ENCODE measurements at regions not wholly inside any gene's neighbourhood (a gene's known extent, or its start where the extent isn't known, plus 50 kb on each side); places are given as distances from the start of the nearest gene placed in this dataset.

- TF ChIP-seq ZMAT4 (CRISPR knock-in tag; IDR thresholded peaks at IDR 0.05) (no peak), ETV6 (CRISPR knock-in tag; IDR thresholded peaks at IDR 0.05) (no peak)
These were observed 313.4 kb downstream of the GPR37 start (continued) for GRCh38 chr7:124452186-124452585.

DNA sequence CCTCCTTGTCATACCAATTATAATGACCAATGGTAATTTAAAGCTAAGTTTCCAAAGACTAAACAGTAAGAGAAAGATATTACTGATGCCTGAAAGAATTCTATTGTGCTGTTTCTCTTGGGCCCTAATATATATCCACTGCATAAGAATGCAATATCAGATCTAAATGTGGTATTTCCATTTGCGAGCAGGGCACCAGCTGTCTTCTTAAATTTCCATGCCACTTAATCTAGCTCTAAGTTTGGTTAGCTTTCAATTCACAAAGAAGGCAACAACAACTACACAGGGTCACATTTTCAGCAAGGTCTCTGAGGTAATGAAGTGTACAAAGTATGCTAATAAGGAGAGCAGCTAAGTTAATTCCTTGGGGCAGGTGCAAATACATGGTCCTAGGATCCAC is 315.7 kb downstream of the GPR37 start:
- DNase-seq (ENCODE audit: low spot score) = no peak
- ChIA-PET POLR2A (no interaction called here), CTCF (no interaction called here)
- ATAC-seq = no peak
- Mint-ChIP-seq H3K36me3 (no peaks in the 10 kb centered on the region), H3K27me3 (ENCODE audit: low read depth) (no peaks in the 10 kb centered on the region), H3K4me3 (no peak overlapping the region), H3K27ac (no peak overlapping the region), H3K4me1 (peaks cover 11% of the 10 kb centered on the region), H3K9me3 (no peaks in the 10 kb centered on the region)
- TF ChIP-seq GABPB1 (CRISPR knock-in tag; IDR thresholded peaks at IDR 0.05) = no peak
- TF ChIP-seq, protein P1, sequence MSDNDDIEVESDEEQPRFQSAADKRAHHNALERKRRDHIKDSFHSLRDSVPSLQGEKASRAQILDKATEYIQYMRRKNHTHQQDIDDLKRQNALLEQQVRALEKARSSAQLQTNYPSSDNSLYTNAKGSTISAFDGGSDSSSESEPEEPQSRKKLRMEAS (CRISPR knock-in tag; IDR thresholded peaks at IDR 0.05) = no peak
- no peak for TF ChIP-seq ZNF396 (CRISPR knock-in tag; IDR thresholded peaks at IDR 0.05; ENCODE audit: borderline replicate concordance)
- TF ChIP-seq SP1 (CRISPR knock-in tag; conservative IDR thresholded peaks at IDR 0.05) = no peak
- TF ChIP-seq, protein P2, sequence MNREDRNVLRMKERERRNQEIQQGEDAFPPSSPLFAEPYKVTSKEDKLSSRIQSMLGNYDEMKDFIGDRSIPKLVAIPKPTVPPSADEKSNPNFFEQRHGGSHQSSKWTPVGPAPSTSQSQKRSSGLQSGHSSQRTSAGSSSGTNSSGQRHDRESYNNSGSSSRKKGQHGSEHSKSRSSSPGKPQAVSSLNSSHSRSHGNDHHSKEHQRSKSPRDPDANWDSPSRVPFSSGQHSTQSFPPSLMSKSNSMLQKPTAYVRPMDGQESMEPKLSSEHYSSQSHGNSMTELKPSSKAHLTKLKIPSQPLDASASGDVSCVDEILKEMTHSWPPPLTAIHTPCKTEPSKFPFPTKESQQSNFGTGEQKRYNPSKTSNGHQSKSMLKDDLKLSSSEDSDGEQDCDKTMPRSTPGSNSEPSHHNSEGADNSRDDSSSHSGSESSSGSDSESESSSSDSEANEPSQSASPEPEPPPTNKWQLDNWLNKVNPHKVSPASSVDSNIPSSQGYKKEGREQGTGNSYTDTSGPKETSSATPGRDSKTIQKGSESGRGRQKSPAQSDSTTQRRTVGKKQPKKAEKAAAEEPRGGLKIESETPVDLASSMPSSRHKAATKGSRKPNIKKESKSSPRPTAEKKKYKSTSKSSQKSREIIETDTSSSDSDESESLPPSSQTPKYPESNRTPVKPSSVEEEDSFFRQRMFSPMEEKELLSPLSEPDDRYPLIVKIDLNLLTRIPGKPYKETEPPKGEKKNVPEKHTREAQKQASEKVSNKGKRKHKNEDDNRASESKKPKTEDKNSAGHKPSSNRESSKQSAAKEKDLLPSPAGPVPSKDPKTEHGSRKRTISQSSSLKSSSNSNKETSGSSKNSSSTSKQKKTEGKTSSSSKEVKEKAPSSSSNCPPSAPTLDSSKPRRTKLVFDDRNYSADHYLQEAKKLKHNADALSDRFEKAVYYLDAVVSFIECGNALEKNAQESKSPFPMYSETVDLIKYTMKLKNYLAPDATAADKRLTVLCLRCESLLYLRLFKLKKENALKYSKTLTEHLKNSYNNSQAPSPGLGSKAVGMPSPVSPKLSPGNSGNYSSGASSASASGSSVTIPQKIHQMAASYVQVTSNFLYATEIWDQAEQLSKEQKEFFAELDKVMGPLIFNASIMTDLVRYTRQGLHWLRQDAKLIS (CRISPR knock-in tag; IDR thresholded peaks at IDR 0.05; ENCODE audit: borderline replicate concordance) = no peak
- no peak for TF ChIP-seq ZNF532 (CRISPR knock-in tag; IDR thresholded peaks at IDR 0.05; ENCODE audit: borderline replicate concordance)
- TF ChIP-seq, protein P3, sequence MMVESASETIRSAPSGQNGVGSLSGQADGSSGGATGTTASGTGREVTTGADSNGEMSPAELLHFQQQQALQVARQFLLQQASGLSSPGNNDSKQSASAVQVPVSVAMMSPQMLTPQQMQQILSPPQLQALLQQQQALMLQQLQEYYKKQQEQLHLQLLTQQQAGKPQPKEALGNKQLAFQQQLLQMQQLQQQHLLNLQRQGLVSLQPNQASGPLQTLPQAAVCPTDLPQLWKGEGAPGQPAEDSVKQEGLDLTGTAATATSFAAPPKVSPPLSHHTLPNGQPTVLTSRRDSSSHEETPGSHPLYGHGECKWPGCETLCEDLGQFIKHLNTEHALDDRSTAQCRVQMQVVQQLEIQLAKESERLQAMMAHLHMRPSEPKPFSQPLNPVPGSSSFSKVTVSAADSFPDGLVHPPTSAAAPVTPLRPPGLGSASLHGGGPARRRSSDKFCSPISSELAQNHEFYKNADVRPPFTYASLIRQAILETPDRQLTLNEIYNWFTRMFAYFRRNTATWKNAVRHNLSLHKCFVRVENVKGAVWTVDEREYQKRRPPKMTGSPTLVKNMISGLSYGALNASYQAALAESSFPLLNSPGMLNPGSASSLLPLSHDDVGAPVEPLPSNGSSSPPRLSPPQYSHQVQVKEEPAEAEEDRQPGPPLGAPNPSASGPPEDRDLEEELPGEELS (CRISPR knock-in tag; IDR thresholded peaks at IDR 0.05) = no peak
- TF ChIP-seq, protein P4, sequence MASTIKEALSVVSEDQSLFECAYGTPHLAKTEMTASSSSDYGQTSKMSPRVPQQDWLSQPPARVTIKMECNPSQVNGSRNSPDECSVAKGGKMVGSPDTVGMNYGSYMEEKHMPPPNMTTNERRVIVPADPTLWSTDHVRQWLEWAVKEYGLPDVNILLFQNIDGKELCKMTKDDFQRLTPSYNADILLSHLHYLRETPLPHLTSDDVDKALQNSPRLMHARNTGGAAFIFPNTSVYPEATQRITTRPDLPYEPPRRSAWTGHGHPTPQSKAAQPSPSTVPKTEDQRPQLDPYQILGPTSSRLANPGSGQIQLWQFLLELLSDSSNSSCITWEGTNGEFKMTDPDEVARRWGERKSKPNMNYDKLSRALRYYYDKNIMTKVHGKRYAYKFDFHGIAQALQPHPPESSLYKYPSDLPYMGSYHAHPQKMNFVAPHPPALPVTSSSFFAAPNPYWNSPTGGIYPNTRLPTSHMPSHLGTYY (CRISPR knock-in tag; IDR thresholded peaks at IDR 0.05) = no peak
- no peak for TF ChIP-seq RELA (CRISPR knock-in tag; IDR thresholded peaks at IDR 0.05; ENCODE audit: borderline replicate concordance)
- no peak for TF ChIP-seq IRF1 (CRISPR knock-in tag; IDR thresholded peaks at IDR 0.05)
- TF ChIP-seq TCF7 (CRISPR knock-in tag; IDR thresholded peaks at IDR 0.05; ENCODE audit: low read depth) = no peak
- no peak for TF ChIP-seq HMGA2 (CRISPR knock-in tag; IDR thresholded peaks at IDR 0.05)
- TF ChIP-seq FOXJ3 (CRISPR knock-in tag; IDR thresholded peaks at IDR 0.05; ENCODE audit: borderline replicate concordance) = no peak
- TF ChIP-seq NFATC4 (CRISPR knock-in tag; IDR thresholded peaks at IDR 0.05) = no peak
- no peak for TF ChIP-seq PREB (CRISPR knock-in tag; IDR thresholded peaks at IDR 0.05; ENCODE audit: borderline replicate concordance)

Data from WTC11 (cell line).